Natural killer cell (primary cell): ENCODE measurements at regions not wholly inside any gene's neighbourhood (a gene's known extent, or its start where the extent isn't known, plus 50 kb on each side); places are given as distances from the start of the nearest gene placed in this dataset.

Source experiments
- ATAC-seq, 3 donors: fragments of 150-1000 bp in 2 of 3; fragments of 200-7000 bp in 1 of 3; cut with Tn5 transposase; 1 replicate in 1 of 3; 2 replicates in 2 of 3; pipeline ENCODE4 v1.10.0; 2021; ENCODE audit warnings: mild to moderate bottlenecking in 2 of 3, moderate library complexity in 2 of 3
- DNase-seq, 2 donors: peaks; one replicate each; pipeline versions ENCODE4 v3.0.0 to v3.0.0-alpha.2; 2013 to 2021; ENCODE audit warnings: mixed read lengths in 1 of 2
- H3K27ac ChIP-seq: one replicate; pipeline ENCODE4 v1.5.1; 2013; ENCODE audit warnings: mild to moderate bottlenecking, low read length
- H3K27me3 ChIP-seq: one replicate; pipeline ENCODE4 v1.6.1; 2013; ENCODE audit warnings: low read length; ENCODE audit not compliant: control insufficient read depth, insufficient read depth
- H3K36me3 ChIP-seq: one replicate; pipeline ENCODE4 v1.6.1; 2013; ENCODE audit warnings: low read length; ENCODE audit not compliant: control insufficient read depth, insufficient read depth
- H3K4me1 ChIP-seq: one replicate; pipeline ENCODE4 v1.6.1; 2013; ENCODE audit warnings: low read length; ENCODE audit not compliant: control insufficient read depth, insufficient read depth
- H3K4me3 ChIP-seq: one replicate; pipeline ENCODE4 v1.5.1; 2013; ENCODE audit warnings: low read length
- H3K9me3 ChIP-seq: one replicate; pipeline ENCODE4 v1.6.1; 2013; ENCODE audit warnings: low read length; ENCODE audit not compliant: control insufficient read depth, insufficient read depth
- H3K27ac Mint-ChIP-seq, 2 donors: one replicate each; pipeline ENCODE4 v1.8.0; 2022; ENCODE audit warnings: mild to moderate bottlenecking in 2 of 2, mixed read lengths in 2 of 2, moderate library complexity in 1 of 2
- H3K27me3 Mint-ChIP-seq, 2 donors: one replicate each; pipeline ENCODE4 v1.8.0; 2022; ENCODE audit warnings: low read depth in 2 of 2, mixed read lengths in 2 of 2
- H3K36me3 Mint-ChIP-seq: one replicate; pipeline ENCODE4 v1.8.0; 2022; ENCODE audit warnings: mixed read lengths
- H3K4me1 Mint-ChIP-seq, 2 donors: one replicate each; pipeline ENCODE4 v1.8.0; 2022; ENCODE audit warnings: mixed read lengths in 2 of 2
- H3K4me3 Mint-ChIP-seq: one replicate; pipeline ENCODE4 v1.8.0; 2022; ENCODE audit warnings: mild to moderate bottlenecking, moderate library complexity, mixed read lengths
- H3K9me3 Mint-ChIP-seq, 2 donors: one replicate each; pipeline ENCODE4 v1.8.0; 2022; ENCODE audit warnings: mixed read lengths in 2 of 2
- CTCF ChIP-seq: fragments of 200-600 bp; IDR thresholded peaks from one replicate; pipeline ENCODE4 v1.8.0; 2022; ENCODE audit warnings: antibody characterized with exemption
- WGBS: methylation state at CpG from one replicate; pipeline ENCODE4 v1.1.7; 2013; ENCODE audit warnings: missing lambda C conversion rate; ENCODE audit not compliant: insufficient coverage; 5-methylcytosine and 5-hydroxymethylcytosine counted together
- intact Hi-C: fragments of 100-400 bp; cut with micrococcal nuclease; formaldehyde crosslinking; loops from one replicate; pipeline ENCODE4 v1.14.2; 2022

DNA sequence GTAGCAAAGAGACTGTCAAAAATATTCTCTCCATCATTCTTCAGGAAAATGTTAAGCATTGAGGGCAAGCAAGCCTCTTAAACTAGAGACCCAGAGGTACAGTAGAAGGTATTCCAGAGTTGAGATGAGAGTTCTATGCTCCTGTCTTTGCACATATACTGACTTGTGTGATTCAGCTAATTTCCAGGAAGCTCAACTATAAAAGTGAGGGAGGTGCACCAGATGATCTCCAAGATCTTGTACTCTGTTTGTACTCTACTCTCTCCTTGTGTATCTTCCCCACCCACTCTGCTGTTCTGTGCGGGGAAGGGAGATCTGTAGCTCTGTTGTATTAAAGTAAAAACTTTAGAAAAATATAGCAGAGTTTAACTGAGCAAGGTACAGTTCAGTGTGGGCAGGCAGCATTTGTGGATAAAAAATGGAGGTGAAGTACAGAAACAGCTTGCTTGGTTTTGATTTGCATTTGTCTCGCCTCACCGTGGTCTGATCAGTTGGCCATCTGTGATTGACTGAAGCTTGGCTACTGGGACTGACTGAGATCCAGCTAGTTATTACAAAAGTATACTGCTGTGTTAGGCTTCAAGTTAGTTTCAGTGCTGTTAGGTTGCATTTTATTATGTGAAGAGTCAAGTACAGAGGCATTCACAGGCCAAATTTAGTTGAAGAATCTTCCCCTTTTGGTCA lies 463.1 kb upstream of the GOLIM4 start:
- H3K36me3 ChIP-seq = no peaks in the 10 kb centered on the region
- H3K27me3 ChIP-seq = no peaks in the 10 kb centered on the region
- intact Hi-C loops = no loop called here
- H3K9me3 ChIP-seq = no peaks in the 10 kb centered on the region
- H3K4me1 ChIP-seq = no peaks in the 10 kb centered on the region
- Mint-ChIP-seq H3K27ac (no peak overlapping the region), H3K27me3 (no peaks in the 10 kb centered on the region), H3K4me1 (no peaks in the 10 kb centered on the region), H3K9me3 (peaks cover 0 to 2% of the 10 kb centered on the region in 2 donors), H3K4me3 (no peak overlapping the region), H3K36me3 (no peaks in the 10 kb centered on the region)
- no peak for TF ChIP-seq CTCF
- H3K27ac ChIP-seq = no peak overlapping the region
- WGBS = 87% methylated on average over 3 of the region's 3 CpGs
- no peak for ATAC-seq
- H3K4me3 ChIP-seq = no peak overlapping the region
- no peak for DNase-seq

- no peak overlapping the region for H3K4me3 ChIP-seq
- no peak for ATAC-seq
- H3K36me3 Mint-ChIP-seq = no peaks in the 10 kb centered on the region
- no peaks in the 10 kb centered on the region for H3K27me3 ChIP-seq
- no peaks in the 10 kb centered on the region for H3K4me1 Mint-ChIP-seq
- no peaks in the 10 kb centered on the region for H3K9me3 ChIP-seq
- H3K27ac ChIP-seq = no peak overlapping the region
- no peaks in the 10 kb centered on the region for H3K36me3 ChIP-seq
- H3K9me3 Mint-ChIP-seq = peaks cover 2 to 3% of the 10 kb centered on the region in 2 donors
- no peak overlapping the region for H3K27ac Mint-ChIP-seq
- TF ChIP-seq CTCF = no peak
- H3K27me3 Mint-ChIP-seq = no peaks in the 10 kb centered on the region
- intact Hi-C loops = no loop called here
- no peak overlapping the region for H3K4me3 Mint-ChIP-seq
- DNase-seq = no peak
- H3K4me1 ChIP-seq = no peaks in the 10 kb centered on the region
Observed at GRCh38 chr3:168552251-168552650, 456.5 kb upstream of the GOLIM4 start.

DNA sequence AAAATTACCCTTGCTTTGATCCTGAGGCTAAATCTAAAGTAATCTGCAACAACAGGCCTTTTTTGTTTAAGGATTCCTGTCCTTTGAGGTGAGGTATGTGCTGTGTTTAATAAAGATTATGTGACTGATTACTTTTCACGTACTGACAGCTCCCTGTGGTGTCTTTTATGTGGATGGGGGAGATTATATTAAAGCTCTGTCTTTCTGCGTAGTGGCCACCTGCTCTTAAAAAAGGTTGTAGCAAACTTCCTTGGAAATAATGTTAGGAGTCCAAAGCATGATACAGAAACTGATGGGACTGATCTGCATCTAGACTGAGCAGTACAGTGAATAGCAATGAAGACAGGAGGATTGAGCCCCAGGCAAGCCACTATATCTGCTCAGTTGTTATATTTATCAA lies 453.0 kb upstream of the GOLIM4 start:
- Mint-ChIP-seq H3K9me3 (peaks cover 2 to 3% of the 10 kb centered on the region in 2 donors), H3K27me3 (no peaks in the 10 kb centered on the region), H3K27ac (no peak overlapping the region), H3K4me3 (no peak overlapping the region), H3K36me3 (no peaks in the 10 kb centered on the region), H3K4me1 (no peaks in the 10 kb centered on the region)
- no peak for ATAC-seq
- Histone ChIP-seq H3K27me3 (no peaks in the 10 kb centered on the region), H3K9me3 (no peaks in the 10 kb centered on the region), H3K36me3 (no peaks in the 10 kb centered on the region), H3K4me1 (no peaks in the 10 kb centered on the region), H3K27ac (no peak overlapping the region), H3K4me3 (no peak overlapping the region)
- 67% methylated on average over 2 of the region's 2 CpGs for WGBS
- intact Hi-C loops = no loop called here
- no peak for TF ChIP-seq CTCF
- no peak for DNase-seq

DNA sequence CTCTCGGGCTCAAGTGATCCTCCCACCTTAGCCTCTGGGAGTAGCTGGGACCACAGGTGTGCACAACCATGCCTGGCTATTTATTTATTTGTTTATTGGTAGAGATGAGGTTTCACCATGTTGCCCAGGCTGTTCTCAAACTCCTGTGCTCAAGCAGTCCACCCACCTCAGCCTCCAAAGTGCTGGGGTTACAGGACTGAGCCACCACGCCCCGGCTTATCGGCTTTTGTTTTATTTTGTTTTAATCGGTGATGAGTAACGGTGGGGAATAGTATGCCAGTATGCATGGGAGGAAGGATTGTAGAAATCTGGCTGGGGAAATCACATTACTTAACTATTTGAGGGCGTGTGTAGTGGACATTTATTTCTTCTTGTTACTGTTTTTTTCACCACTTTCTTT lies 451.0 kb upstream of the GOLIM4 start:
- intact Hi-C loops = no loop called here

More for the DNA sequence above, 451.0 kb upstream of the GOLIM4 start:
- H3K4me1 Mint-ChIP-seq = no peaks in the 10 kb centered on the region
- DNase-seq (no peak), ATAC-seq (no peak)
- H3K9me3 Mint-ChIP-seq = peaks cover 2 to 3% of the 10 kb centered on the region in 2 donors
- H3K9me3 ChIP-seq = no peaks in the 10 kb centered on the region
- no peaks in the 10 kb centered on the region for H3K4me1 ChIP-seq
- no peak overlapping the region for H3K4me3 ChIP-seq
- no peak overlapping the region for H3K27ac ChIP-seq
- no peak for TF ChIP-seq CTCF
- no peak overlapping the region for H3K27ac Mint-ChIP-seq
- no peaks in the 10 kb centered on the region for H3K36me3 Mint-ChIP-seq
- H3K27me3 ChIP-seq = no peaks in the 10 kb centered on the region
- no peak overlapping the region for H3K4me3 Mint-ChIP-seq
- 94% methylated on average over 7 of the region's 7 CpGs for WGBS
- no peaks in the 10 kb centered on the region for H3K27me3 Mint-ChIP-seq
- H3K36me3 ChIP-seq = no peaks in the 10 kb centered on the region
